IMR-90 (cell line): ENCODE measurements at regions not wholly inside any gene's neighbourhood (a gene's known extent, or its start where the extent isn't known, plus 50 kb on each side); places are given as distances from the start of the nearest gene placed in this dataset.

Experiments
- ATAC-seq: fragments of 200-7000 bp; cut with Tn5 transposase; 2 replicates; pipeline ENCODE4 v1.9.1; 2020; ENCODE audit warnings: low read depth, mild to moderate bottlenecking, moderate library complexity
- BruUV-seq: library from RNA; stranded (reverse); fragments of 400-500 nt; replicated peaks from 2 replicates; lab custom pipeline; 2021; lab: Mats Ljungman, UMichigan
- CTCF ChIA-PET: fragments of 300-600 bp; formaldehyde crosslinking; extraction: SDS; loops from one replicate; lab custom pipeline; 2021; ENCODE audit warnings: antibody characterized with exemption; lab: Yijun Ruan, JAX
- POLR2A ChIA-PET: fragments of 300-600 bp; sonication (Branson Sonifier 250); formaldehyde crosslinking; loops from one replicate; lab custom pipeline; 2022; ENCODE audit warnings: antibody characterized with exemption; ENCODE audit not compliant: unreplicated experiment; lab: Charles Lee
- DNase-seq: peaks from one replicate; pipeline ENCODE4 v3.0.0; 2013
- H2AFZ ChIP-seq: replicated peaks from 2 replicates; pipeline ENCODE3; 2013; ENCODE audit warnings: low read length, mild to moderate bottlenecking; ENCODE audit not compliant: poor library complexity
- H2AK5ac ChIP-seq: 2 replicates; pipeline ENCODE4 v1.6.1; 2013; ENCODE audit warnings: low read depth, low read length, inconsistent platforms
- H2AK9ac ChIP-seq: replicated peaks from 2 replicates; pipeline ENCODE3; 2013; ENCODE audit warnings: mild to moderate bottlenecking, low read depth, low read length, moderate library complexity; ENCODE audit not compliant: poor library complexity
- H2BK120ac ChIP-seq: 2 replicates; pipeline ENCODE4 v1.6.1; 2013; ENCODE audit warnings: low read depth, low read length, inconsistent platforms
- H2BK15ac ChIP-seq: 3 replicates; pipeline ENCODE4 v1.6.1; 2013; ENCODE audit warnings: low read depth, low read length, inconsistent platforms
- H2BK20ac ChIP-seq: 2 replicates; pipeline ENCODE4 v1.6.1; 2013; ENCODE audit warnings: low read depth, mild to moderate bottlenecking, inconsistent platforms, low read length, moderate library complexity
- H2BK5ac ChIP-seq: 2 replicates; pipeline ENCODE4 v1.6.1; 2013; ENCODE audit warnings: mild to moderate bottlenecking, low read depth, low read length, inconsistent platforms; ENCODE audit not compliant: poor library complexity, severe bottlenecking
- H3K14ac ChIP-seq: replicated peaks from 2 replicates; pipeline ENCODE4 v1.6.1; 2013; ENCODE audit warnings: low read depth, low read length, inconsistent platforms
- H3K18ac ChIP-seq: 2 replicates; pipeline ENCODE4 v1.6.1; 2013; ENCODE audit warnings: low read depth, low read length, control low read depth
- H3K23ac ChIP-seq: 2 replicates; pipeline ENCODE4 v1.6.1; 2013; ENCODE audit warnings: low read depth, low read length, inconsistent platforms
- H3K27ac ChIP-seq: 2 replicates; pipeline ENCODE4 v1.5.1; 2013; ENCODE audit warnings: mild to moderate bottlenecking, control low read depth, low read length; ENCODE audit not compliant: insufficient read depth
- H3K27me3 ChIP-seq: 2 replicates; pipeline ENCODE4 v1.6.1; 2013; ENCODE audit warnings: low read length; ENCODE audit not compliant: control insufficient read depth, insufficient read depth
- H3K36me3 ChIP-seq: 2 replicates; pipeline ENCODE4 v1.6.1; 2013; ENCODE audit warnings: low read length, mixed read lengths; ENCODE audit not compliant: control insufficient read depth, insufficient read depth
- H3K4ac ChIP-seq: 2 replicates; pipeline ENCODE4 v1.6.1; 2013; ENCODE audit warnings: low read depth, low read length, inconsistent platforms
- H3K4me1 ChIP-seq: 2 replicates; pipeline ENCODE4 v1.6.1; 2013; ENCODE audit warnings: low read length, mixed read lengths; ENCODE audit not compliant: control insufficient read depth, insufficient read depth
- H3K4me2 ChIP-seq: 2 replicates; pipeline ENCODE4 v1.6.1; 2013; ENCODE audit warnings: low read depth, mild to moderate bottlenecking, control low read depth, low read length, moderate library complexity
- H3K4me3 ChIP-seq: 2 replicates; pipeline ENCODE4 v1.5.1; 2013; ENCODE audit warnings: low read depth, mild to moderate bottlenecking, control low read depth, low read length, moderate library complexity; ENCODE audit not compliant: insufficient read depth
- H3K56ac ChIP-seq: 2 replicates; pipeline ENCODE4 v1.6.1; 2013; ENCODE audit warnings: low read length, inconsistent platforms; ENCODE audit not compliant: insufficient read depth; ENCODE audit errors: extremely low read depth
- H3K79me1 ChIP-seq, 2 experiments: 2 replicates each; pipeline ENCODE4 v1.6.1; 2013; ENCODE audit warnings: low read length in 2 of 2, inconsistent platforms in 1 of 2, low read depth in 1 of 2
- H3K9ac ChIP-seq: 2 replicates; pipeline ENCODE4 v1.6.1; 2013; ENCODE audit warnings: low read depth, low read length, control low read depth
- H3K9me1 ChIP-seq: 2 replicates; pipeline ENCODE4 v1.6.1; 2013; ENCODE audit warnings: low read length, inconsistent platforms; ENCODE audit not compliant: insufficient read depth
- H3K9me3 ChIP-seq: 2 replicates; pipeline ENCODE4 v1.6.1; 2013; ENCODE audit warnings: low read length; ENCODE audit not compliant: control insufficient read depth, insufficient read depth
- H4K20me1 ChIP-seq: 2 replicates; pipeline ENCODE4 v1.6.1; 2013; ENCODE audit warnings: low read length, inconsistent platforms; ENCODE audit not compliant: insufficient read depth
- H4K5ac ChIP-seq: 2 replicates; pipeline ENCODE4 v1.6.1; 2013; ENCODE audit warnings: mild to moderate bottlenecking, low read depth, low read length, control low read depth
- H4K8ac ChIP-seq, 2 experiments: 2 replicates each; pipeline ENCODE4 v1.6.1; 2013; ENCODE audit warnings: low read depth in 2 of 2, low read length in 2 of 2, control low read depth in 1 of 2, inconsistent platforms in 1 of 2
- H4K91ac ChIP-seq: 2 replicates; pipeline ENCODE4 v1.6.1; 2013; ENCODE audit warnings: low read depth, low read length, inconsistent platforms; ENCODE audit not compliant: insufficient read depth
- POLR2A ChIP-seq: IDR thresholded peaks from 2 replicates; pipeline ENCODE4 v1.6.1; 2012; ENCODE audit warnings: mild to moderate bottlenecking, low read depth, low read length
- RFX5 ChIP-seq: IDR thresholded peaks from 2 replicates; pipeline ENCODE4 v1.8.0; 2012; ENCODE audit warnings: low read depth, mild to moderate bottlenecking, low read length, moderate library complexity
- WGBS, 2 experiments: methylation state at CpG; one replicate each; pipeline versions ENCODE4 v1.1.5 to v1.1.7; 2013; ENCODE audit warnings: missing lambda C conversion rate in 2 of 2; ENCODE audit not compliant: insufficient read length in 1 of 2; ENCODE audit errors: extremely low coverage in 2 of 2; 5-methylcytosine and 5-hydroxymethylcytosine counted together
- dilution Hi-C: fragments of 300-500 bp; cut with HindIII; formaldehyde crosslinking; loops from one replicate; pipeline ENCODE4 v1.14.3; 2018; ENCODE audit warnings: low sequenced_read_pairs; ENCODE audit not compliant: unreplicated experiment
- in situ Hi-C: fragments of 300-500 bp; cut with MboI; formaldehyde crosslinking; loops from 3 replicates; pipeline ENCODE4 v1.14.3; 2019; ENCODE audit warnings: low sequenced_read_pairs, inconsistent platforms, mixed read lengths
- intact Hi-C: fragments of 100-400 bp; cut with micrococcal nuclease; formaldehyde crosslinking; loops from 2 replicates; pipeline ENCODE4 v1.10.0; 2022
- TF ChIP-seq, protein P1 (sequence below): conservative IDR thresholded peaks from 2 replicates; pipeline ENCODE4 v1.5.1; 2012; ENCODE audit warnings: mild to moderate bottlenecking, low read depth, low read length, improper control_type of control experiment

DNA sequence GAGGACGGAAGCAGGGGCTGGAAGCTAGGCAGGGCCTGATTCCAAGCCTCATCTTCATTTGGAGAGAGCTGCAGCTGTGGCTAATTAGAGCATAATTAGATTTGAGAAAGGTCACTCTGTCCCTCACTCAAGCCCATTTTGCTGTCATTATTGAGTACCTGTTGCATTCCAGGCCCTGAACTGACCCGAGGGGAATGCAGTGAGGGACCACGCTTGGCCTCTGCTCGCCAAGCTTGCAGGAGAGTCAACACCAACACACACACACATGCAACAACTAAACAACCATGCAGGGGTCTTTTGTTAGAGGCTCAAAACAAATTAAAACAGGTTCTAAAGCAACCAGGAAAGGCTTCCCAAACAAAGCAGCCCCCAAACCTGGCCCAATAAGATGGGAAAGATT is 52.7 kb upstream of the MAMLD1 start:
- no peak overlapping the region for H3K23ac ChIP-seq
- H3K36me3 ChIP-seq: no peaks in the 10 kb centered on the region
- no peak overlapping the region for H2AK5ac ChIP-seq
- in situ Hi-C loops (no loop called here), intact Hi-C loops (no loop called here), dilution Hi-C loops (no loop called here)
- H4K8ac ChIP-seq: no peak overlapping the region
- TF ChIP-seq, protein P1, sequence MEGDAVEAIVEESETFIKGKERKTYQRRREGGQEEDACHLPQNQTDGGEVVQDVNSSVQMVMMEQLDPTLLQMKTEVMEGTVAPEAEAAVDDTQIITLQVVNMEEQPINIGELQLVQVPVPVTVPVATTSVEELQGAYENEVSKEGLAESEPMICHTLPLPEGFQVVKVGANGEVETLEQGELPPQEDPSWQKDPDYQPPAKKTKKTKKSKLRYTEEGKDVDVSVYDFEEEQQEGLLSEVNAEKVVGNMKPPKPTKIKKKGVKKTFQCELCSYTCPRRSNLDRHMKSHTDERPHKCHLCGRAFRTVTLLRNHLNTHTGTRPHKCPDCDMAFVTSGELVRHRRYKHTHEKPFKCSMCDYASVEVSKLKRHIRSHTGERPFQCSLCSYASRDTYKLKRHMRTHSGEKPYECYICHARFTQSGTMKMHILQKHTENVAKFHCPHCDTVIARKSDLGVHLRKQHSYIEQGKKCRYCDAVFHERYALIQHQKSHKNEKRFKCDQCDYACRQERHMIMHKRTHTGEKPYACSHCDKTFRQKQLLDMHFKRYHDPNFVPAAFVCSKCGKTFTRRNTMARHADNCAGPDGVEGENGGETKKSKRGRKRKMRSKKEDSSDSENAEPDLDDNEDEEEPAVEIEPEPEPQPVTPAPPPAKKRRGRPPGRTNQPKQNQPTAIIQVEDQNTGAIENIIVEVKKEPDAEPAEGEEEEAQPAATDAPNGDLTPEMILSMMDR: no peak
- TF ChIP-seq RFX5: no peak
- no peak for TF ChIP-seq POLR2A
- H2AK9ac ChIP-seq: no peak overlapping the region
- no peaks in the 10 kb centered on the region; the same call in 1 of the 2 replicates for H3K9me3 ChIP-seq
- H2BK5ac ChIP-seq: no peak overlapping the region
- no peak overlapping the region for H2BK120ac ChIP-seq
- H3K4me3 ChIP-seq: no peak overlapping the region
- H3K4me1 ChIP-seq: no peaks in the 10 kb centered on the region
- no peak overlapping the region for H3K4ac ChIP-seq
- H3K14ac ChIP-seq: no peak overlapping the region
- DNase-seq (no peak), ATAC-seq (no peak)
- ChIA-PET CTCF (no interaction called here), POLR2A (no interaction called here)
- no peak overlapping the region for H4K91ac ChIP-seq
- no peak overlapping the region for H2BK15ac ChIP-seq
- WGBS, 2 experiments: no CpG with 5 or more reads among the region's 4 CpGs
- H3K27ac ChIP-seq: no peak overlapping the region
- H3K9me1 ChIP-seq: no peaks in the 10 kb centered on the region
- H4K20me1 ChIP-seq: no peaks in the 10 kb centered on the region
- no peak overlapping the region for H2AFZ ChIP-seq
- no peak overlapping the region for H2BK20ac ChIP-seq
- H3K4me2 ChIP-seq: no peak overlapping the region
- no peak overlapping the region for H3K9ac ChIP-seq
- H4K5ac ChIP-seq: no peak overlapping the region
- H3K79me1 ChIP-seq: no peaks in the 10 kb centered on the region
- no TSS peak for BruUV-seq
- H3K27me3 ChIP-seq: peaks cover 5% of the 10 kb centered on the region; the same call in 1 of the 2 replicates
- H3K18ac ChIP-seq: no peak overlapping the region
- H3K56ac ChIP-seq: no peak overlapping the region
